C4-2B (cell line): ENCODE measurements at regions not wholly inside any gene's neighbourhood (a gene's known extent, or its start where the extent isn't known, plus 50 kb on each side); places are given as distances from the start of the nearest gene placed in this dataset.

ENCODE experiments used
- CTCF ChIP-seq: fragments of 450-650 bp; conservative IDR thresholded peaks from 2 replicates; pipeline ENCODE4 v1.5.1; 2017; ENCODE audit warnings: mild to moderate bottlenecking
- ZFX ChIP-seq: fragments of 450-650 bp; IDR thresholded peaks from 2 replicates; pipeline ENCODE4 v1.6.1; 2017

- TF ChIP-seq CTCF = no peak
- no peak for TF ChIP-seq ZFX
These were observed 854.4 kb downstream of the SQOR start for GRCh38 chr15:46489276-46489675.
